ENCODE measurements at regions not wholly inside any gene's neighbourhood (a gene's known extent, or its start where the extent isn't known, plus 50 kb on each side); places are given as distances from the start of the nearest gene placed in this dataset.

GRCh38 chr3:167188592-167188991 is 191.5 kb downstream of the ZBBX start:
- no peak for DNase-seq (ENCODE audit: low read depth)

- DNase-seq (ENCODE audit: low read depth): no peak
These were observed 192.9 kb downstream of the ZBBX start for GRCh38 chr3:167187221-167187620.

GRCh38 chr3:167184511-167184910 is 195.6 kb downstream of the ZBBX start:
- DNase-seq (ENCODE audit: low read depth): no peak

GRCh38 chr3:167172377-167172776 is 207.7 kb downstream of the ZBBX start:
- DNase-seq (ENCODE audit: low read depth): no peak

GRCh38 chr3:167167491-167167890 is 212.6 kb downstream of the ZBBX start:
- no peak for DNase-seq (ENCODE audit: low read depth)

GRCh38 chr3:167166594-167167253 is 213.4 kb downstream of the ZBBX start:
- no peak for DNase-seq (ENCODE audit: low read depth)

GRCh38 chr3:167166012-167166411 is 214.1 kb downstream of the ZBBX start:
- no peak for DNase-seq (ENCODE audit: low read depth)

- no peak for DNase-seq (ENCODE audit: low read depth)
These were observed 216.5 kb downstream of the ZBBX start for GRCh38 chr3:167163580-167163979.

GRCh38 chr3:167162083-167162482 is 218.0 kb downstream of the ZBBX start:
- DNase-seq (ENCODE audit: low read depth): no peak

- DNase-seq (ENCODE audit: low read depth): no peak
These were observed 219.3 kb downstream of the ZBBX start for GRCh38 chr3:167160781-167161180.

GRCh38 chr3:167151636-167152035 is 228.5 kb downstream of the ZBBX start:
- DNase-seq (ENCODE audit: low read depth): no peak

- DNase-seq (ENCODE audit: low read depth): no peak
These were observed 232.0 kb downstream of the ZBBX start for GRCh38 chr3:167148136-167148535.

- DNase-seq (ENCODE audit: low read depth): no peak
These were observed 233.2 kb downstream of the ZBBX start for GRCh38 chr3:167146911-167147310.

- no peak for DNase-seq (ENCODE audit: low read depth)
These were observed 254.3 kb downstream of the ZBBX start for GRCh38 chr3:167125612-167126407.

GRCh38 chr3:167120828-167121227 is 259.3 kb downstream of the ZBBX start:
- DNase-seq (ENCODE audit: low read depth): no peak

- no peak for DNase-seq (ENCODE audit: low read depth)
These were observed 263.8 kb downstream of the ZBBX start for GRCh38 chr3:167116120-167116922.

GRCh38 chr3:167115331-167115934 is 264.7 kb downstream of the ZBBX start:
- no peak for DNase-seq (ENCODE audit: low read depth)

- DNase-seq (ENCODE audit: low read depth): no peak
These were observed 265.5 kb downstream of the ZBBX start for GRCh38 chr3:167114619-167115018.

GRCh38 chr3:167113035-167113830 is 266.9 kb downstream of the ZBBX start:
- DNase-seq (ENCODE audit: low read depth): no peak

- no peak for DNase-seq (ENCODE audit: low read depth)
These were observed 269.2 kb downstream of the ZBBX start for GRCh38 chr3:167110901-167111300.

- DNase-seq (ENCODE audit: low read depth): no peak
These were observed 270.4 kb downstream of the ZBBX start for GRCh38 chr3:167109746-167110145.

Measured in Daoy (cell line).